Ovary (tissue), 7 donors: ENCODE measurements at regions not wholly inside any gene's neighbourhood (a gene's known extent, or its start where the extent isn't known, plus 50 kb on each side); places are given as distances from the start of the nearest gene placed in this dataset.

Source experiments
- DNase-seq, 5 donors: peaks; one replicate each; pipeline ENCODE4 v3.0.0-alpha.2; 2019 to 2020
- H3K27ac ChIP-seq, 2 donors: fragments of 200-600 bp; one replicate each; pipeline versions ENCODE4 v1.5.1 to v1.8.0; 2019 to 2022
- H3K27me3 ChIP-seq: fragments of 200-600 bp; one replicate; pipeline ENCODE4 v1.8.0; 2022
- H3K36me3 ChIP-seq: fragments of 200-600 bp; sonication (generic); one replicate; pipeline ENCODE4 v1.5.1; 2019
- H3K4me1 ChIP-seq: one replicate; pipeline ENCODE4 v1.8.1; 2013; ENCODE audit warnings: mild to moderate bottlenecking, moderate library complexity; ENCODE audit not compliant: insufficient read depth
- H3K4me3 ChIP-seq: fragments of 200-600 bp; sonication (generic); one replicate; pipeline ENCODE4 v1.5.1; 2017
- H3K9me3 ChIP-seq, 2 donors: fragments of 200-600 bp in 1 of 2; sonication (generic) in 1 of 2; one replicate each; pipeline versions ENCODE4 v1.5.1 to v1.8.1; 2013 to 2019; ENCODE audit warnings: mild to moderate bottlenecking in 1 of 2, moderate library complexity in 1 of 2
- CTCF ChIP-seq, 3 donors: fragments of 450-650 bp in 2 of 3; fragments of 200-600 bp in 1 of 3; IDR thresholded peaks; one replicate each; pipeline versions ENCODE4 v1.5.1 to v1.8.0; 2016 to 2022; ENCODE audit warnings: antibody characterized with exemption in 3 of 3, mild to moderate bottlenecking in 1 of 3
- EP300 ChIP-seq: sonication (generic); formaldehyde crosslinking; IDR thresholded peaks from one replicate; pipeline ENCODE4 v1.6.1; 2017; ENCODE audit warnings: antibody characterized with exemption
- POLR2A ChIP-seq: fragments of 450-650 bp; IDR thresholded peaks from one replicate; pipeline ENCODE4 v1.6.1; 2017; ENCODE audit warnings: antibody characterized with exemption, mild to moderate bottlenecking, moderate library complexity
- WGBS, 3 donors: extraction: QIAGEN DNeasy Blood & Tissue Kit in 1 of 3; methylation state at CpG; one replicate each; pipeline versions ENCODE4 v1.1.5 to v1.1.7; 2013 to 2017; 5-methylcytosine and 5-hydroxymethylcytosine counted together
- intact Hi-C, 4 donors: fragments of 100-400 bp; cut with DNase I; formaldehyde crosslinking; loops; one replicate each; pipeline versions ENCODE4 v1.11.0 to v1.15.1; 2022 to 2023
- donor health status: DM: no; HTN: no; CAD: no; lungs with moderate emphysema.
- donor health status: DM: no; HTN: no; CAD: no.
- donor health status: Bipolar disorder and iron deficiency.
- donor health status: DM: no; HTN: no; CAD: no.
- donor health status: DM: yes; HTN: yes; CAD: no.

- peaks cover 5% of the 10 kb centered on the region for H3K4me1 ChIP-seq
- WGBS, 3 donors, result 91 to 100% (median 100%) methylated on average over 1 of the region's 1 CpG
- no peak for DNase-seq
- no peaks in the 10 kb centered on the region for H3K27me3 ChIP-seq
- H3K4me3 ChIP-seq, result no peak overlapping the region
- intact Hi-C loops, result no loop called here
- H3K27ac ChIP-seq, result no peak overlapping the region
- H3K36me3 ChIP-seq, result no peaks in the 10 kb centered on the region
- no peaks in the 10 kb centered on the region for H3K9me3 ChIP-seq
- TF ChIP-seq CTCF (IDR thresholded peaks at IDR 0.05), result no peak
- TF ChIP-seq POLR2A, result no peak
- TF ChIP-seq EP300, result no peak
Observed at GRCh38 chr6:163985040-163985439, 570.5 kb downstream of the QKI start.

GRCh38 chr6:163984124-163984936 is 569.8 kb downstream of the QKI start:
- DNase-seq, result no peak
- H3K27me3 ChIP-seq, result no peaks in the 10 kb centered on the region
- peaks cover 5% of the 10 kb centered on the region for H3K4me1 ChIP-seq
- no peak for TF ChIP-seq EP300
- no peak for TF ChIP-seq CTCF (IDR thresholded peaks at IDR 0.05)
- TF ChIP-seq POLR2A, result no peak
- H3K4me3 ChIP-seq, result no peak overlapping the region
- no peaks in the 10 kb centered on the region for H3K36me3 ChIP-seq
- H3K27ac ChIP-seq, result no peak overlapping the region
- WGBS, 3 donors, result 86 to 91% (median 86%) methylated on average over 9 of the region's 9 CpGs
- intact Hi-C loops, result no loop called here
- no peaks in the 10 kb centered on the region for H3K9me3 ChIP-seq

- Histone ChIP-seq H3K4me3 (no peak overlapping the region), H3K36me3 (no peaks in the 10 kb centered on the region), H3K9me3 (no peaks in the 10 kb centered on the region), H3K27ac (no peak overlapping the region), H3K27me3 (no peaks in the 10 kb centered on the region), H3K4me1 (peaks cover 5% of the 10 kb centered on the region)
- TF ChIP-seq CTCF (IDR thresholded peaks at IDR 0.05) (no peak), POLR2A (no peak), EP300 (no peak)
- WGBS, 3 donors, result 41 to 69% (median 47%) methylated on average over 10 of the region's 10 CpGs
- intact Hi-C loops, result no loop called here
- no peak for DNase-seq
Observed at GRCh38 chr6:163983679-163984078, 569.2 kb downstream of the QKI start.

GRCh38 chr6:163974322-163974721 is 559.8 kb downstream of the QKI start:
- no peaks in the 10 kb centered on the region for H3K9me3 ChIP-seq
- 39 to 50% (median 50%) methylated on average over 2 of the region's 2 CpGs for WGBS, 3 donors
- DNase-seq, result no peak
- no peak overlapping the region for H3K27ac ChIP-seq
- intact Hi-C loops, result no loop called here
- no peaks in the 10 kb centered on the region for H3K4me1 ChIP-seq
- no peaks in the 10 kb centered on the region for H3K27me3 ChIP-seq
- TF ChIP-seq POLR2A, result no peak
- TF ChIP-seq EP300, result no peak
- no peak for TF ChIP-seq CTCF (IDR thresholded peaks at IDR 0.05)
- no peak overlapping the region for H3K4me3 ChIP-seq
- no peaks in the 10 kb centered on the region for H3K36me3 ChIP-seq
